ENCODE measurements at regions not wholly inside any gene's neighbourhood (a gene's known extent, or its start where the extent isn't known, plus 50 kb on each side); places are given as distances from the start of the nearest gene placed in this dataset.

GRCh38 chr5:82348784-82349425, 70.8 kb upstream of the RPS23 start:
- TF ChIP-seq CTCF (IDR thresholded peaks at IDR 0.05) (no peak), POLR2AphosphoS5 (IDR thresholded peaks at IDR 0.05; ENCODE audit: low read depth, low read length) (no peak), SIN3A (IDR thresholded peaks at IDR 0.05; ENCODE audit: borderline replicate concordance, insufficient read depth, low read depth, low read length) (no peak), REST (IDR thresholded peaks at IDR 0.05; ENCODE audit: insufficient read depth in 1 of 2, low read depth in 2 of 2, low read length in 1 of 2) (no peak)
